HepG2 (cell line): ENCODE measurements at regions not wholly inside any gene's neighbourhood (a gene's known extent, or its start where the extent isn't known, plus 50 kb on each side); places are given as distances from the start of the nearest gene placed in this dataset.

Experiments
- CHD2 ChIP-seq: IDR thresholded peaks from 2 replicates; pipeline ENCODE4 v1.6.1; 2011; ENCODE audit warnings: low read depth, low read length, improper control_type of control experiment
- EP300 ChIP-seq, 3 experiments: sonication (generic) in 1 of 3; formaldehyde crosslinking in 1 of 3; IDR thresholded peaks; 2 replicates each; pipeline versions ENCODE4 v1.5.1 to v1.6.1; 2011 to 2020; ENCODE audit warnings: low read depth in 2 of 3, low read length in 2 of 3, borderline replicate concordance in 1 of 3, improper control_type of control experiment in 1 of 3, mild to moderate bottlenecking in 1 of 3, missing genetic modification reagents in 1 of 3, moderate library complexity in 1 of 3
- POLR2AphosphoS2 ChIP-seq: IDR thresholded peaks from 2 replicates; pipeline ENCODE4 v1.6.1; 2011; ENCODE audit warnings: low read depth, low read length, improper control_type of control experiment
- SMARCC2 ChIP-seq: fragments of 450-650 bp; IDR thresholded peaks from 2 replicates; pipeline ENCODE4 v1.6.1; 2017; ENCODE audit warnings: antibody characterized with exemption, mild to moderate bottlenecking
- SRF ChIP-seq: IDR thresholded peaks from 2 replicates; pipeline ENCODE4 v1.6.1; 2011; ENCODE audit warnings: mild to moderate bottlenecking, low read depth, low read length, moderate library complexity
- TAF1 ChIP-seq: sonication (generic); formaldehyde crosslinking; IDR thresholded peaks from 2 replicates; pipeline ENCODE4 v1.4.0; 2020; ENCODE audit warnings: missing genetic modification reagents
- ZFY ChIP-seq: sonication (generic); formaldehyde crosslinking; IDR thresholded peaks from 2 replicates; pipeline ENCODE4 v1.4.0; 2020; ENCODE audit warnings: missing genetic modification reagents
- ZNF350 ChIP-seq: sonication (generic); formaldehyde crosslinking; IDR thresholded peaks from 2 replicates; pipeline ENCODE4 v1.4.0; 2020; ENCODE audit warnings: mild to moderate bottlenecking, low read depth, missing genetic modification reagents, borderline replicate concordance
- TF ChIP-seq, protein P1 (sequence below): sonication (generic); formaldehyde crosslinking; IDR thresholded peaks from 2 replicates; pipeline ENCODE4 v1.5.0; 2020; ENCODE audit warnings: mild to moderate bottlenecking, missing genetic modification reagents, moderate library complexity

DNA sequence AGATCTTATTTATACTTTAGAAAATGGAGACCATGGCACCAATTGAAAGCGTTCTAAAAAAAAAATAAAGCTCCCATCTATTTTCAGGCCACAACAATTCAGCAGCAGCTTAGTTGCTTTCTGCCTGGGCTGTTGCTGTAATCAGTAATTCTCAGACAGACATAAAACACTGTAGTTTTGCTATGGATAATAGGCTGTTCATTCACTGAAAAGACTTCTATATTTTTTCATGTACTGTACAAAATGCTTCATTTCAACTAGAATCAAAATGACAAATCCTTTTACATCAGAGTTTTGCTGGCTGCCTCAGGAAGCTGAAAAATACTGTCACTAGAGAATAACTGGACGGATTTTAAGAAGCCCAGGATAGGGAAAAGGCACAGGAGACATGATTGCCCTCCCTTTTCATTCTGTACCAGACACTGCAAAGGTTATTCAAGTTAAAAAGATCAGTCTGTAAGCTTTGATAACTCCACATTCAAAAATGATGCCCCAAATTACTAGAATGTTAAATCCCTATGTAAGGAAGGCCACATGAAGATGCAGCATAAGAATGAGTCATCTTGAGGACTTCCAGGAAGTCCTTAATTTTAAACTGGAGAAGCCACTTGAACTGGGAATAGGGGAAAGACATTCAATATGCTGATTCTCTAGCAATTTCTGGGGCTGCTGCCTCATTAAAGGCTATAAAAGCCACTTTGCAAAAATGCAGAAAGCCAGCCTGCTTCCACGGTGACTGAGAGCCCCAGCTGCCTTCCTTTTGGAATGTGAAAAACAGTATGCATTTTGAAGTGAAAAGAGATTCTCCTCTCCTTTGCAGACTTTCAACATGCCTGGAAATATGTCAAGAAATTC is 403.2 kb upstream of the RASGEF1B start:
- TF ChIP-seq CHD2 (no peak), TAF1 (CRISPR knock-in tag) (no peak), ZFY (no peak), SRF (no peak), POLR2AphosphoS2 (no peak), SMARCC2 (no peak), EP300 (IDR thresholded peaks at IDR 0.05; ENCODE audit: low read depth in 2 of 2, low read length in 2 of 2) (no peak), EP300 (CRISPR knock-in tag; IDR thresholded peaks at IDR 0.05; ENCODE audit: borderline replicate concordance) (no peak), ZNF350 (CRISPR knock-in tag) (no peak)
- TF ChIP-seq, protein P1, sequence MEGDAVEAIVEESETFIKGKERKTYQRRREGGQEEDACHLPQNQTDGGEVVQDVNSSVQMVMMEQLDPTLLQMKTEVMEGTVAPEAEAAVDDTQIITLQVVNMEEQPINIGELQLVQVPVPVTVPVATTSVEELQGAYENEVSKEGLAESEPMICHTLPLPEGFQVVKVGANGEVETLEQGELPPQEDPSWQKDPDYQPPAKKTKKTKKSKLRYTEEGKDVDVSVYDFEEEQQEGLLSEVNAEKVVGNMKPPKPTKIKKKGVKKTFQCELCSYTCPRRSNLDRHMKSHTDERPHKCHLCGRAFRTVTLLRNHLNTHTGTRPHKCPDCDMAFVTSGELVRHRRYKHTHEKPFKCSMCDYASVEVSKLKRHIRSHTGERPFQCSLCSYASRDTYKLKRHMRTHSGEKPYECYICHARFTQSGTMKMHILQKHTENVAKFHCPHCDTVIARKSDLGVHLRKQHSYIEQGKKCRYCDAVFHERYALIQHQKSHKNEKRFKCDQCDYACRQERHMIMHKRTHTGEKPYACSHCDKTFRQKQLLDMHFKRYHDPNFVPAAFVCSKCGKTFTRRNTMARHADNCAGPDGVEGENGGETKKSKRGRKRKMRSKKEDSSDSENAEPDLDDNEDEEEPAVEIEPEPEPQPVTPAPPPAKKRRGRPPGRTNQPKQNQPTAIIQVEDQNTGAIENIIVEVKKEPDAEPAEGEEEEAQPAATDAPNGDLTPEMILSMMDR (CRISPR knock-in tag) = no peak
